ENCODE measurements at regions not wholly inside any gene's neighbourhood (a gene's known extent, or its start where the extent isn't known, plus 50 kb on each side); places are given as distances from the start of the nearest gene placed in this dataset.

DNA sequence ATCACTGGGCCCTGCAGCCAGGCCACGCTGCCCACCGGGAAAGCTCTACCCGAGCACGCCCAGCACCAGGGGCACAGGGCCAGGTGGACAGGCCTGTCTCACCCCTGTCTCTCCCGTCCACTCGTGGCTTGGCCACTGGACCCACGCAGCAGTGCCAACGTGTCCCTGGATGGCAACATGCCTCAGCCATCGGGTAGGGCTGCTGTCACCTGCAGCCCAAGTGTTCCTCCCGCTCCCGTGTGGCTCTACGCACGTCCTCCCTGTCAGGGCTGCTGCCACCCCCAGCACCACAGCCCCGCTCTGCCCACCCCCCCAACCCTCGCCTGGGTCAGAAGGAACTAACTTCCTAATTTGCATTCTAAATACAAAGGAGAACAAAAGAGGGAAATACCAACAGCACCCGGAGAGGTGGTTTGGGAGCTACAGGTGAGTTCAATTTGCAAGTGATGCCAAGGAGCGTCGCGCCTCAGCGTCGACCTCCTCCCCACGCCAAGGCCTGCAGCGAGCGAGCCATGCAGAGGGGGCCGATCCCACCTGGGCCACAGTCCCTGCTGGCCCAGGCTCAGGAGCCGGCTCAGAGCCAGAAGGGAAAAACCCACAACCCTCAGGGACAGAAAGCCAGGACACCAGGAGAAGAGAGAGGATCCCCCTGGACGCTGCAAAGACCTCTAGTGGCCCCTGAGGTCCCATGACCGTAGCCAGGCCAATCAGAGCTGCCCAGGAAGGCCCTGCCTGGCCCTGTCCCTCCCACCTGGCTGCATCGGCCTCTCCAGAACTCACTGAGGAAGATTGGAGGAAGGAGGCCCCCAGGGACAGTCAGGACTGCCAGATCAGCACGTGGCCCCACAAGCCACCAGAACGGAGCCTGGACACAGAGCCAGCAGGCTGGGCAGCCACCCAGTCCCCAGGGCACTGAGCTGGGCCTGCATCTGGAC lies 128.4 kb upstream of the SPACA7 start:
- no peak for TF ChIP-seq POLR2A (IDR thresholded peaks at IDR 0.05; ENCODE audit: extremely low read depth, insufficient read length)
- TF ChIP-seq, protein P1, sequence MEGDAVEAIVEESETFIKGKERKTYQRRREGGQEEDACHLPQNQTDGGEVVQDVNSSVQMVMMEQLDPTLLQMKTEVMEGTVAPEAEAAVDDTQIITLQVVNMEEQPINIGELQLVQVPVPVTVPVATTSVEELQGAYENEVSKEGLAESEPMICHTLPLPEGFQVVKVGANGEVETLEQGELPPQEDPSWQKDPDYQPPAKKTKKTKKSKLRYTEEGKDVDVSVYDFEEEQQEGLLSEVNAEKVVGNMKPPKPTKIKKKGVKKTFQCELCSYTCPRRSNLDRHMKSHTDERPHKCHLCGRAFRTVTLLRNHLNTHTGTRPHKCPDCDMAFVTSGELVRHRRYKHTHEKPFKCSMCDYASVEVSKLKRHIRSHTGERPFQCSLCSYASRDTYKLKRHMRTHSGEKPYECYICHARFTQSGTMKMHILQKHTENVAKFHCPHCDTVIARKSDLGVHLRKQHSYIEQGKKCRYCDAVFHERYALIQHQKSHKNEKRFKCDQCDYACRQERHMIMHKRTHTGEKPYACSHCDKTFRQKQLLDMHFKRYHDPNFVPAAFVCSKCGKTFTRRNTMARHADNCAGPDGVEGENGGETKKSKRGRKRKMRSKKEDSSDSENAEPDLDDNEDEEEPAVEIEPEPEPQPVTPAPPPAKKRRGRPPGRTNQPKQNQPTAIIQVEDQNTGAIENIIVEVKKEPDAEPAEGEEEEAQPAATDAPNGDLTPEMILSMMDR (IDR thresholded peaks at IDR 0.05; ENCODE audit: low read depth, low read length) = no peak
